ENCODE measurements at regions not wholly inside any gene's neighbourhood (a gene's known extent, or its start where the extent isn't known, plus 50 kb on each side); places are given as distances from the start of the nearest gene placed in this dataset.

- TF ChIP-seq CTCF (IDR thresholded peaks at IDR 0.05), result no peak
- TF ChIP-seq POLR2A (IDR thresholded peaks at IDR 0.05), result no peak
- no peak for TF ChIP-seq EP300 (IDR thresholded peaks at IDR 0.05)
Observed at GRCh38 chr6:4446982-4447381, 311.6 kb upstream of the ECI2 start.

Measured in sigmoid colon (tissue), 4 donors.